Loucy (cell line): ENCODE measurements at regions not wholly inside any gene's neighbourhood (a gene's known extent, or its start where the extent isn't known, plus 50 kb on each side); places are given as distances from the start of the nearest gene placed in this dataset.

Experiments used
- H2AFZ ChIP-seq: fragments of 200-600 bp; sonication (generic); 2 replicates; pipeline ENCODE4 v1.6.0; 2016; ENCODE audit warnings: antibody characterized with exemption, mild to moderate bottlenecking, low read length, moderate library complexity
- H3F3A ChIP-seq: fragments of 200-600 bp; 2 replicates; pipeline ENCODE4 v1.6.0; 2016; ENCODE audit warnings: antibody characterized with exemption, low read depth, mild to moderate bottlenecking
- H3K27me3 ChIP-seq: fragments of 200-600 bp; sonication (generic); 2 replicates; pipeline ENCODE4 v1.6.1; 2014; ENCODE audit warnings: low read length, mild to moderate bottlenecking; ENCODE audit not compliant: insufficient read depth, poor library complexity, severe bottlenecking
- H3K36me3 ChIP-seq: fragments of 200-600 bp; sonication (generic); 2 replicates; pipeline ENCODE4 v1.6.1; 2016; ENCODE audit warnings: low read length; ENCODE audit not compliant: insufficient read depth
- H3K4me1 ChIP-seq: fragments of 200-600 bp; sonication (generic); 2 replicates; pipeline ENCODE4 v1.5.1; 2014; ENCODE audit warnings: low read length, mild to moderate bottlenecking; ENCODE audit not compliant: insufficient read depth, poor library complexity, severe bottlenecking
- H3K4me2 ChIP-seq: fragments of 200-600 bp; sonication (generic); 2 replicates; pipeline ENCODE4 v1.6.0; 2014; ENCODE audit warnings: antibody characterized with exemption, low read length, low read depth, mild to moderate bottlenecking; ENCODE audit not compliant: poor library complexity, severe bottlenecking
- H3K4me3 ChIP-seq: fragments of 200-600 bp; sonication (generic); 2 replicates; pipeline ENCODE4 v1.5.1; 2014; ENCODE audit warnings: low read length, mild to moderate bottlenecking, mixed read lengths; ENCODE audit not compliant: poor library complexity, severe bottlenecking
- H3K79me2 ChIP-seq: fragments of 200-600 bp; sonication (generic); 2 replicates; pipeline ENCODE4 v1.6.1; 2014; ENCODE audit warnings: low read length; ENCODE audit not compliant: insufficient read depth
- H3K9ac ChIP-seq: fragments of 200-600 bp; sonication (generic); 2 replicates; pipeline ENCODE4 v1.6.0; 2014; ENCODE audit warnings: mild to moderate bottlenecking, low read depth, low read length, moderate library complexity; ENCODE audit not compliant: poor library complexity, severe bottlenecking
- H3K9me2 ChIP-seq: fragments of 200-600 bp; sonication (generic); replicated peaks from 2 replicates; pipeline ENCODE4 v1.6.1; 2016; ENCODE audit warnings: low read depth, low read length, mixed read lengths
- H3K9me3 ChIP-seq: fragments of 200-600 bp; sonication (generic); 2 replicates; pipeline ENCODE4 v1.6.1; 2014; ENCODE audit warnings: mild to moderate bottlenecking, antibody characterized with exemption, low read length, low read depth; ENCODE audit not compliant: insufficient read depth
- H4K20me1 ChIP-seq: fragments of 200-600 bp; sonication (generic); 2 replicates; pipeline ENCODE4 v1.6.0; 2014; ENCODE audit warnings: antibody characterized with exemption, low read length, mild to moderate bottlenecking; ENCODE audit not compliant: insufficient read depth, poor library complexity, severe bottlenecking
- CTCF ChIP-seq: fragments of 200-600 bp; sonication (generic); conservative IDR thresholded peaks from 2 replicates; pipeline ENCODE4 v1.5.1; 2014; ENCODE audit warnings: mild to moderate bottlenecking, antibody characterized with exemption, low read length
- EZH2phosphoT487 ChIP-seq: fragments of 200-600 bp; IDR thresholded peaks from 2 replicates; pipeline ENCODE4 v1.6.1; 2018; ENCODE audit warnings: antibody characterized with exemption, mild to moderate bottlenecking, moderate library complexity, borderline replicate concordance

GRCh38 chr6:9522101-9522500 lies 892.8 kb downstream of the TFAP2A start:
- no peaks in the 10 kb centered on the region for H3F3A ChIP-seq
- H3K36me3 ChIP-seq = no peaks in the 10 kb centered on the region
- no peaks in the 10 kb centered on the region for H3K9me3 ChIP-seq
- H3K9ac ChIP-seq = no peak overlapping the region
- no peak overlapping the region for H3K4me3 ChIP-seq
- TF ChIP-seq EZH2phosphoT487 (no peak), CTCF (no peak)
- H3K4me2 ChIP-seq = no peak overlapping the region
- H4K20me1 ChIP-seq = no peaks in the 10 kb centered on the region
- no peaks in the 10 kb centered on the region for H3K9me2 ChIP-seq
- no peaks in the 10 kb centered on the region for H3K27me3 ChIP-seq
- no peak overlapping the region for H2AFZ ChIP-seq
- H3K79me2 ChIP-seq = no peaks in the 10 kb centered on the region
- H3K4me1 ChIP-seq = no peaks in the 10 kb centered on the region

GRCh38 chr6:9521152-9521530 lies 893.7 kb downstream of the TFAP2A start:
- Histone ChIP-seq H3K36me3 (no peaks in the 10 kb centered on the region), H2AFZ (no peak overlapping the region), H3K79me2 (no peaks in the 10 kb centered on the region), H3K9ac (no peak overlapping the region), H3K9me2 (no peaks in the 10 kb centered on the region), H3F3A (no peaks in the 10 kb centered on the region), H3K27me3 (no peaks in the 10 kb centered on the region), H3K4me1 (no peaks in the 10 kb centered on the region), H3K9me3 (no peaks in the 10 kb centered on the region), H4K20me1 (no peaks in the 10 kb centered on the region), H3K4me3 (no peak overlapping the region), H3K4me2 (no peak overlapping the region)
- no peak for TF ChIP-seq EZH2phosphoT487
- no peak for TF ChIP-seq CTCF

GRCh38 chr6:9520417-9521151 lies 894.3 kb downstream of the TFAP2A start:
- Histone ChIP-seq H3K9me2 (no peaks in the 10 kb centered on the region), H3K27me3 (no peaks in the 10 kb centered on the region), H3K4me2 (no peak overlapping the region), H3K4me1 (no peaks in the 10 kb centered on the region), H4K20me1 (no peaks in the 10 kb centered on the region), H2AFZ (no peak overlapping the region), H3K4me3 (no peak overlapping the region), H3K9ac (no peak overlapping the region), H3K9me3 (no peaks in the 10 kb centered on the region), H3K79me2 (no peaks in the 10 kb centered on the region), H3F3A (no peaks in the 10 kb centered on the region), H3K36me3 (no peaks in the 10 kb centered on the region)
- TF ChIP-seq CTCF = no peak
- TF ChIP-seq EZH2phosphoT487 = no peak
